HUES48 (cell line): ENCODE measurements at regions not wholly inside any gene's neighbourhood (a gene's known extent, or its start where the extent isn't known, plus 50 kb on each side); places are given as distances from the start of the nearest gene placed in this dataset.

ENCODE experiments used
- H3K27ac ChIP-seq: one replicate; pipeline ENCODE4 v1.7.0; 2013; ENCODE audit warnings: low read depth, low read length, inconsistent platforms
- H3K27me3 ChIP-seq: 2 replicates; pipeline ENCODE4 v1.6.1; 2013; ENCODE audit warnings: mild to moderate bottlenecking, low read length; ENCODE audit not compliant: control insufficient read depth, insufficient read depth
- H3K36me3 ChIP-seq: 2 replicates; pipeline ENCODE4 v1.6.1; 2013; ENCODE audit warnings: low read length; ENCODE audit not compliant: control insufficient read depth, insufficient read depth
- H3K4me1 ChIP-seq: 2 replicates; pipeline ENCODE4 v1.6.1; 2013; ENCODE audit warnings: mild to moderate bottlenecking, low read length; ENCODE audit not compliant: control insufficient read depth, insufficient read depth
- H3K4me3 ChIP-seq: 2 replicates; pipeline ENCODE4 v1.5.1; 2013; ENCODE audit warnings: mild to moderate bottlenecking, low read depth, low read length
- H3K9ac ChIP-seq: 2 replicates; pipeline ENCODE4 v1.6.1; 2013; ENCODE audit warnings: mild to moderate bottlenecking, low read depth, low read length, moderate library complexity
- H3K9me3 ChIP-seq: 2 replicates; pipeline ENCODE4 v1.6.1; 2013; ENCODE audit warnings: low read length; ENCODE audit not compliant: control insufficient read depth, insufficient read depth

- H3K9ac ChIP-seq: no peak overlapping the region
- no peaks in the 10 kb centered on the region for H3K36me3 ChIP-seq
- H3K9me3 ChIP-seq: no peaks in the 10 kb centered on the region
- no peaks in the 10 kb centered on the region for H3K4me1 ChIP-seq
- no peak overlapping the region for H3K27ac ChIP-seq
- H3K27me3 ChIP-seq: no peaks in the 10 kb centered on the region
- H3K4me3 ChIP-seq: no peak overlapping the region
Observed at GRCh38 chr12:82054566-82054965, 295.4 kb upstream of the PPFIA2 start.

GRCh38 chr12:82047446-82047845 is 288.3 kb upstream of the PPFIA2 start:
- no peaks in the 10 kb centered on the region for H3K27me3 ChIP-seq
- no peak overlapping the region for H3K4me3 ChIP-seq
- H3K9me3 ChIP-seq: no peaks in the 10 kb centered on the region
- H3K27ac ChIP-seq: no peak overlapping the region
- no peaks in the 10 kb centered on the region for H3K36me3 ChIP-seq
- H3K9ac ChIP-seq: no peak overlapping the region
- no peaks in the 10 kb centered on the region for H3K4me1 ChIP-seq

- Histone ChIP-seq H3K9ac (no peak overlapping the region), H3K27me3 (no peaks in the 10 kb centered on the region), H3K4me3 (no peak overlapping the region), H3K27ac (no peak overlapping the region), H3K36me3 (no peaks in the 10 kb centered on the region), H3K4me1 (no peaks in the 10 kb centered on the region), H3K9me3 (no peaks in the 10 kb centered on the region)
Observed at GRCh38 chr12:82040987-82041743, 282.0 kb upstream of the PPFIA2 start.

- Histone ChIP-seq H3K9ac (no peak overlapping the region), H3K4me3 (no peak overlapping the region), H3K4me1 (no peaks in the 10 kb centered on the region), H3K36me3 (no peaks in the 10 kb centered on the region), H3K9me3 (peaks cover 5% of the 10 kb centered on the region; the same call in 1 of the 2 replicates), H3K27ac (no peak overlapping the region), H3K27me3 (no peaks in the 10 kb centered on the region)
Observed at GRCh38 chr12:82034769-82035168, 275.6 kb upstream of the PPFIA2 start.

GRCh38 chr12:82029936-82030335 is 270.8 kb upstream of the PPFIA2 start:
- Histone ChIP-seq H3K4me3 (no peak overlapping the region), H3K9ac (no peak overlapping the region), H3K27me3 (no peaks in the 10 kb centered on the region), H3K27ac (no peak overlapping the region), H3K9me3 (peaks cover 3% of the 10 kb centered on the region; the same call in 1 of the 2 replicates), H3K4me1 (no peaks in the 10 kb centered on the region), H3K36me3 (no peaks in the 10 kb centered on the region)

- H3K36me3 ChIP-seq: no peaks in the 10 kb centered on the region
- no peaks in the 10 kb centered on the region for H3K9me3 ChIP-seq
- no peak overlapping the region for H3K4me3 ChIP-seq
- H3K9ac ChIP-seq: no peak overlapping the region
- H3K27ac ChIP-seq: no peak overlapping the region
- no peaks in the 10 kb centered on the region for H3K4me1 ChIP-seq
- no peaks in the 10 kb centered on the region for H3K27me3 ChIP-seq
Observed at GRCh38 chr12:82028772-82029171, 269.6 kb upstream of the PPFIA2 start.

GRCh38 chr12:82027612-82028011 is 268.5 kb upstream of the PPFIA2 start:
- H3K9me3 ChIP-seq: no peaks in the 10 kb centered on the region
- H3K4me3 ChIP-seq: no peak overlapping the region
- no peaks in the 10 kb centered on the region for H3K4me1 ChIP-seq
- no peak overlapping the region for H3K9ac ChIP-seq
- no peaks in the 10 kb centered on the region for H3K27me3 ChIP-seq
- H3K27ac ChIP-seq: no peak overlapping the region
- no peaks in the 10 kb centered on the region for H3K36me3 ChIP-seq

- Histone ChIP-seq H3K36me3 (no peaks in the 10 kb centered on the region), H3K9ac (no peak overlapping the region)
Observed at GRCh38 chr12:82025462-82025861, 266.3 kb upstream of the PPFIA2 start.

GRCh38 chr12:82019533-82019932 is 260.4 kb upstream of the PPFIA2 start:
- Histone ChIP-seq H3K36me3 (no peaks in the 10 kb centered on the region), H3K27me3 (no peaks in the 10 kb centered on the region), H3K9me3 (peaks cover 6% of the 10 kb centered on the region; the same call in 1 of the 2 replicates), H3K4me1 (no peaks in the 10 kb centered on the region), H3K9ac (no peak overlapping the region), H3K4me3 (no peak overlapping the region), H3K27ac (no peak overlapping the region)

More at GRCh38 chr12:82025462-82025861, 266.3 kb upstream of the PPFIA2 start:
- no peak overlapping the region for H3K4me3 ChIP-seq
- no peaks in the 10 kb centered on the region for H3K27me3 ChIP-seq
- no peaks in the 10 kb centered on the region for H3K4me1 ChIP-seq
- no peaks in the 10 kb centered on the region for H3K9me3 ChIP-seq
- H3K27ac ChIP-seq: no peak overlapping the region

- H3K36me3 ChIP-seq: no peaks in the 10 kb centered on the region
- H3K4me3 ChIP-seq: no peak overlapping the region
- no peak overlapping the region for H3K27ac ChIP-seq
- H3K27me3 ChIP-seq: no peaks in the 10 kb centered on the region
- H3K9me3 ChIP-seq: peaks cover 6% of the 10 kb centered on the region; the same call in 1 of the 2 replicates
- H3K4me1 ChIP-seq: no peaks in the 10 kb centered on the region
- H3K9ac ChIP-seq: no peak overlapping the region
Observed at GRCh38 chr12:82015623-82016347, 256.6 kb upstream of the PPFIA2 start.

- no peaks in the 10 kb centered on the region for H3K36me3 ChIP-seq
- H3K27me3 ChIP-seq: no peaks in the 10 kb centered on the region
- H3K4me3 ChIP-seq: no peak overlapping the region
- H3K4me1 ChIP-seq: no peaks in the 10 kb centered on the region
- H3K9me3 ChIP-seq: no peaks in the 10 kb centered on the region
- no peak overlapping the region for H3K27ac ChIP-seq
- no peak overlapping the region for H3K9ac ChIP-seq
Observed at GRCh38 chr12:82012176-82012575, 253.0 kb upstream of the PPFIA2 start.
